GM23338 (cell line): ENCODE measurements at regions not wholly inside any gene's neighbourhood (a gene's known extent, or its start where the extent isn't known, plus 50 kb on each side); places are given as distances from the start of the nearest gene placed in this dataset.

Experiments used
- ATAC-seq: fragments of 200-7000 bp; cut with Tn5 transposase; 3 replicates; pipeline ENCODE4 v1.9.1; 2020
- DNase-seq: peaks from one replicate; pipeline ENCODE4 v3.0.0-alpha.2; 2015; ENCODE audit warnings: low spot score
- H2AFZ ChIP-seq: fragments of 200-600 bp; sonication (generic); 2 replicates; pipeline ENCODE4 v1.8.0; 2016; ENCODE audit warnings: antibody characterized with exemption, mild to moderate bottlenecking, moderate library complexity
- H3F3A ChIP-seq: fragments of 200-600 bp; sonication (generic); replicated peaks from 2 replicates; pipeline ENCODE4 v1.8.0; 2017; ENCODE audit warnings: antibody characterized with exemption, mixed run types, low read depth
- H3K27ac ChIP-seq: fragments of 200-600 bp; sonication (generic); 2 replicates; pipeline ENCODE4 v1.6.1; 2016; ENCODE audit warnings: low read depth
- H3K27me3 ChIP-seq: fragments of 200-600 bp; sonication (generic); 2 replicates; pipeline ENCODE4 v1.8.0; 2016; ENCODE audit warnings: mild to moderate bottlenecking, mixed run types, moderate library complexity; ENCODE audit not compliant: insufficient read depth
- H3K36me3 ChIP-seq: fragments of 200-600 bp; sonication (generic); 2 replicates; pipeline ENCODE4 v1.8.0; 2016; ENCODE audit warnings: mild to moderate bottlenecking; ENCODE audit not compliant: insufficient read depth
- H3K4me1 ChIP-seq: fragments of 200-600 bp; sonication (generic); 2 replicates; pipeline ENCODE4 v1.8.0; 2016; ENCODE audit warnings: mild to moderate bottlenecking, moderate library complexity; ENCODE audit not compliant: insufficient read depth
- H3K4me2 ChIP-seq: fragments of 200-600 bp; sonication (generic); 2 replicates; pipeline ENCODE4 v1.7.1; 2017; ENCODE audit warnings: mixed run types
- H3K4me3 ChIP-seq: fragments of 200-600 bp; sonication (generic); 2 replicates; pipeline ENCODE4 v1.6.1; 2016; ENCODE audit warnings: mixed run types
- H3K79me2 ChIP-seq: fragments of 200-600 bp; sonication (generic); replicated peaks from 2 replicates; pipeline ENCODE4 v1.8.0; 2017; ENCODE audit warnings: mild to moderate bottlenecking; ENCODE audit not compliant: insufficient read depth
- H3K9me2 ChIP-seq: fragments of 200-600 bp; sonication (generic); 2 replicates; pipeline ENCODE4 v1.8.0; 2017; ENCODE audit not compliant: insufficient read depth
- H4K20me1 ChIP-seq: fragments of 200-600 bp; sonication (generic); replicated peaks from 2 replicates; pipeline ENCODE4 v1.8.0; 2017; ENCODE audit warnings: mild to moderate bottlenecking; ENCODE audit not compliant: insufficient read depth
- H3K27ac Mint-ChIP-seq: 2 replicates; pipeline ENCODE4 v1.8.0; 2020; ENCODE audit warnings: inconsistent platforms, mild to moderate bottlenecking, moderate library complexity, mixed read lengths
- H3K27me3 Mint-ChIP-seq: 3 replicates; pipeline ENCODE4 v1.8.0; 2022; ENCODE audit warnings: low read depth, mild to moderate bottlenecking, moderate library complexity, mixed read lengths, inconsistent platforms; ENCODE audit not compliant: insufficient read depth, poor library complexity
- H3K36me3 Mint-ChIP-seq: 3 replicates; pipeline ENCODE4 v1.8.0; 2021; ENCODE audit warnings: low read depth, mild to moderate bottlenecking, inconsistent platforms, moderate library complexity, mixed read lengths
- H3K4me1 Mint-ChIP-seq: 3 replicates; pipeline ENCODE4 v1.8.0; 2020; ENCODE audit warnings: mild to moderate bottlenecking, inconsistent platforms, mixed read lengths
- H3K4me3 Mint-ChIP-seq: 3 replicates; pipeline ENCODE4 v1.8.0; 2021; ENCODE audit warnings: moderate library complexity, mild to moderate bottlenecking, inconsistent platforms, mixed read lengths
- H3K9me3 Mint-ChIP-seq: 3 replicates; pipeline ENCODE4 v1.8.0; 2020; ENCODE audit warnings: moderate library complexity, mild to moderate bottlenecking, inconsistent platforms, mixed read lengths
- CREB1 ChIP-seq: fragments of 250-450 bp; sonication (Bioruptor Pico); IDR thresholded peaks from 2 replicates; pipeline ENCODE4 v1.5.0; 2020; ENCODE audit warnings: low read depth, mild to moderate bottlenecking, moderate library complexity
- EZH2 ChIP-seq: fragments of 200-600 bp; sonication (generic); IDR thresholded peaks from one replicate; pipeline ENCODE4 v1.8.0; 2017; ENCODE audit warnings: antibody characterized with exemption, mild to moderate bottlenecking, low read depth; ENCODE audit not compliant: unreplicated experiment
- EZH2phosphoT487 ChIP-seq: fragments of 200-600 bp; sonication (generic); IDR thresholded peaks from one replicate; pipeline ENCODE4 v1.8.1; 2018; ENCODE audit warnings: antibody characterized with exemption; ENCODE audit not compliant: unreplicated experiment
- JUNB ChIP-seq: IDR thresholded peaks from one replicate; pipeline ENCODE4 v1.6.1; 2016; ENCODE audit warnings: antibody characterized with exemption; ENCODE audit not compliant: unreplicated experiment
- NANOG ChIP-seq: IDR thresholded peaks from 2 replicates; pipeline ENCODE4 v1.6.1; 2016; ENCODE audit warnings: antibody characterized with exemption, borderline replicate concordance
- POLR2AphosphoS5 ChIP-seq: IDR thresholded peaks from 2 replicates; pipeline ENCODE4 v1.6.1; 2016; ENCODE audit warnings: antibody characterized with exemption, low read depth
- STAT1 ChIP-seq: IDR thresholded peaks from one replicate; pipeline ENCODE4 v1.6.1; 2016; ENCODE audit warnings: antibody characterized with exemption; ENCODE audit not compliant: unreplicated experiment
- ZNF114 ChIP-seq: fragments of 250-450 bp; sonication (Bioruptor Pico); IDR thresholded peaks from 2 replicates; pipeline ENCODE4 v1.5.0; 2020; ENCODE audit warnings: mild to moderate bottlenecking, moderate library complexity
- ZNF331 ChIP-seq: fragments of 250-450 bp; sonication (Bioruptor Pico); IDR thresholded peaks from 2 replicates; pipeline ENCODE4 v1.5.0; 2020; ENCODE audit warnings: low read depth, mild to moderate bottlenecking, moderate library complexity
- TF ChIP-seq, protein P1 (sequence below): IDR thresholded peaks from one replicate; pipeline ENCODE4 v1.6.1; 2018; ENCODE audit warnings: antibody characterized with exemption; ENCODE audit not compliant: unreplicated experiment
- TF ChIP-seq, protein P2 (sequence below): fragments of 250-450 bp; sonication (Bioruptor Pico); IDR thresholded peaks from 2 replicates; pipeline ENCODE4 v1.5.0; 2020; ENCODE audit warnings: mild to moderate bottlenecking, moderate library complexity

DNA sequence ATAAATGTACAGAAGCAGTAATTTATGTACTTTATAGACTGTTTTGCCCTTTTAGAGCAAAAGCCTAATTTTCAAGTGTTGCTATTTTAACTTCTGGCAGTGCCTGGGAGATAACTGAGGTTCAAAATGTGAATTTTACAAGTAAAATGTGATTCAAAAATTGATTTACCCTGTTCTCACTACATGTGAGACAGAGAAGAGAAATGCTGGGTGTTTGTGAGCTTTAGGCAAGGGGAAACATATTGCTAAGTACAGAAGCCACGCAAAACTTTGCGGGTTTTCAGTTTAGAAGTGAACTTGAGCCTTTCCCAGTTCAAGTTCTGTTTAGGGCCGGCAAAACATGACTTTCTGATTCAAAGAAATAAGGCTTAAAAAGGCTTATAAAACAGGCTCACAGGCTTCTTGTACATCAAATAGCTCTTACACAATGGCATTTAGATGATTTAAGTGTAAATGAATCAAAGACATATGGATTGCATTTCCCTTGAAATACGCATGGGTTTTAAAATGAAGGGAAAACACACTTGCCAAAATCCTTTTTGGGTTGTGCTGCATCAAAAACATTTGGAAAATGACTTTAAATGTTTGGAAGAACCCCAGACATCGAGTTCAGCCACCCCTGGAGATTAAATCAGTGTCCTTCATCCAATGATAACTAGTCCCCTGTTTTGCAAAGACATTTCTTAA lies 370.8 kb upstream of the MEF2C start:
- H3K36me3 Mint-ChIP-seq, result no peaks in the 10 kb centered on the region
- no peaks in the 10 kb centered on the region for H3K36me3 ChIP-seq
- no peaks in the 10 kb centered on the region for H3K27me3 Mint-ChIP-seq
- no peaks in the 10 kb centered on the region for H3F3A ChIP-seq
- no peaks in the 10 kb centered on the region for H4K20me1 ChIP-seq
- no peak overlapping the region for H3K4me3 Mint-ChIP-seq
- no peak overlapping the region for H3K4me2 ChIP-seq
- H3K27me3 ChIP-seq, result no peaks in the 10 kb centered on the region
- no peak overlapping the region for H3K27ac ChIP-seq
- H3K27ac Mint-ChIP-seq, result no peak overlapping the region
- no peaks in the 10 kb centered on the region for H3K4me1 ChIP-seq
- no peak for TF ChIP-seq JUNB
- TF ChIP-seq EZH2phosphoT487, result no peak
- TF ChIP-seq POLR2AphosphoS5, result no peak
- TF ChIP-seq NANOG, result no peak
- TF ChIP-seq EZH2, result no peak
- TF ChIP-seq STAT1, result no peak
- TF ChIP-seq ZNF331, result no peak
- TF ChIP-seq CREB1, result no peak
- DNase-seq (no peak), ATAC-seq (no peak)
- no peaks in the 10 kb centered on the region; the same call in 2 of the 3 replicates for H3K9me3 Mint-ChIP-seq
- peaks cover 4% of the 10 kb centered on the region; the same call in 2 of the 3 replicates for H3K4me1 Mint-ChIP-seq
- no peak overlapping the region for H3K4me3 ChIP-seq
- no peaks in the 10 kb centered on the region for H3K9me2 ChIP-seq
- no peak overlapping the region for H2AFZ ChIP-seq
- no peaks in the 10 kb centered on the region for H3K79me2 ChIP-seq

DNA sequence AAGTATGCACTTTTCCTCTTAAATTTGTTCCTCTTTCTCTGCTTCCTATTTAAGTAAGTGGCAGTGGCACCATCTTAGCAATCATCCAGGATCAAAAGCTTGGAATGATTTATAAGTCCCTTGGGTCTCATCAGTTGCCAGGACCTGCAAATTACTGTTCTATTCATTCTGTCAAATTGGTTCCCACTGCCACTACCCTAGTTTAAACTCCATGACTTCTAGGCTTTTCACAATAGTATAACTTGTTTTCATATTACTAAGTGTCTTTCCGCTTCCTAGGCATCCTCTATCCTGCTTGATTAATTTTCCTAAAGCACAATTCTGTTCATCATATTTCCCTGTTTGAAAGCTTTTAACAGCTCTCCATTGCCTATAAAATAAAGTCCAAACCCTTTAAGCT lies 363.9 kb upstream of the MEF2C start:
- Histone ChIP-seq H3K9me2 (no peaks in the 10 kb centered on the region), H3K4me2 (no peak overlapping the region), H3K36me3 (no peaks in the 10 kb centered on the region), H3K27me3 (no peaks in the 10 kb centered on the region), H3K4me1 (no peaks in the 10 kb centered on the region), H3K27ac (no peak overlapping the region), H4K20me1 (no peaks in the 10 kb centered on the region), H3K4me3 (no peak overlapping the region), H3F3A (no peaks in the 10 kb centered on the region), H2AFZ (no peak overlapping the region), H3K79me2 (no peaks in the 10 kb centered on the region)
- no peaks in the 10 kb centered on the region for H3K9me3 Mint-ChIP-seq
- no peaks in the 10 kb centered on the region for H3K27me3 Mint-ChIP-seq
- DNase-seq, result no peak
- no peak overlapping the region for H3K27ac Mint-ChIP-seq
- H3K4me3 Mint-ChIP-seq, result no peak overlapping the region
- no peaks in the 10 kb centered on the region for H3K36me3 Mint-ChIP-seq
- no peaks in the 10 kb centered on the region for H3K4me1 Mint-ChIP-seq
- ATAC-seq, result no peak
- TF ChIP-seq EZH2phosphoT487 (no peak), POLR2AphosphoS5 (no peak), ZNF114 (CRISPR knock-in tag) (no peak), EZH2 (no peak), JUNB (no peak), NANOG (no peak), CREB1 (no peak), STAT1 (no peak), ZNF331 (no peak)
- TF ChIP-seq, protein P1, sequence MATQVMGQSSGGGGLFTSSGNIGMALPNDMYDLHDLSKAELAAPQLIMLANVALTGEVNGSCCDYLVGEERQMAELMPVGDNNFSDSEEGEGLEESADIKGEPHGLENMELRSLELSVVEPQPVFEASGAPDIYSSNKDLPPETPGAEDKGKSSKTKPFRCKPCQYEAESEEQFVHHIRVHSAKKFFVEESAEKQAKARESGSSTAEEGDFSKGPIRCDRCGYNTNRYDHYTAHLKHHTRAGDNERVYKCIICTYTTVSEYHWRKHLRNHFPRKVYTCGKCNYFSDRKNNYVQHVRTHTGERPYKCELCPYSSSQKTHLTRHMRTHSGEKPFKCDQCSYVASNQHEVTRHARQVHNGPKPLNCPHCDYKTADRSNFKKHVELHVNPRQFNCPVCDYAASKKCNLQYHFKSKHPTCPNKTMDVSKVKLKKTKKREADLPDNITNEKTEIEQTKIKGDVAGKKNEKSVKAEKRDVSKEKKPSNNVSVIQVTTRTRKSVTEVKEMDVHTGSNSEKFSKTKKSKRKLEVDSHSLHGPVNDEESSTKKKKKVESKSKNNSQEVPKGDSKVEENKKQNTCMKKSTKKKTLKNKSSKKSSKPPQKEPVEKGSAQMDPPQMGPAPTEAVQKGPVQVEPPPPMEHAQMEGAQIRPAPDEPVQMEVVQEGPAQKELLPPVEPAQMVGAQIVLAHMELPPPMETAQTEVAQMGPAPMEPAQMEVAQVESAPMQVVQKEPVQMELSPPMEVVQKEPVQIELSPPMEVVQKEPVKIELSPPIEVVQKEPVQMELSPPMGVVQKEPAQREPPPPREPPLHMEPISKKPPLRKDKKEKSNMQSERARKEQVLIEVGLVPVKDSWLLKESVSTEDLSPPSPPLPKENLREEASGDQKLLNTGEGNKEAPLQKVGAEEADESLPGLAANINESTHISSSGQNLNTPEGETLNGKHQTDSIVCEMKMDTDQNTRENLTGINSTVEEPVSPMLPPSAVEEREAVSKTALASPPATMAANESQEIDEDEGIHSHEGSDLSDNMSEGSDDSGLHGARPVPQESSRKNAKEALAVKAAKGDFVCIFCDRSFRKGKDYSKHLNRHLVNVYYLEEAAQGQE, result no peak
- TF ChIP-seq, protein P2, sequence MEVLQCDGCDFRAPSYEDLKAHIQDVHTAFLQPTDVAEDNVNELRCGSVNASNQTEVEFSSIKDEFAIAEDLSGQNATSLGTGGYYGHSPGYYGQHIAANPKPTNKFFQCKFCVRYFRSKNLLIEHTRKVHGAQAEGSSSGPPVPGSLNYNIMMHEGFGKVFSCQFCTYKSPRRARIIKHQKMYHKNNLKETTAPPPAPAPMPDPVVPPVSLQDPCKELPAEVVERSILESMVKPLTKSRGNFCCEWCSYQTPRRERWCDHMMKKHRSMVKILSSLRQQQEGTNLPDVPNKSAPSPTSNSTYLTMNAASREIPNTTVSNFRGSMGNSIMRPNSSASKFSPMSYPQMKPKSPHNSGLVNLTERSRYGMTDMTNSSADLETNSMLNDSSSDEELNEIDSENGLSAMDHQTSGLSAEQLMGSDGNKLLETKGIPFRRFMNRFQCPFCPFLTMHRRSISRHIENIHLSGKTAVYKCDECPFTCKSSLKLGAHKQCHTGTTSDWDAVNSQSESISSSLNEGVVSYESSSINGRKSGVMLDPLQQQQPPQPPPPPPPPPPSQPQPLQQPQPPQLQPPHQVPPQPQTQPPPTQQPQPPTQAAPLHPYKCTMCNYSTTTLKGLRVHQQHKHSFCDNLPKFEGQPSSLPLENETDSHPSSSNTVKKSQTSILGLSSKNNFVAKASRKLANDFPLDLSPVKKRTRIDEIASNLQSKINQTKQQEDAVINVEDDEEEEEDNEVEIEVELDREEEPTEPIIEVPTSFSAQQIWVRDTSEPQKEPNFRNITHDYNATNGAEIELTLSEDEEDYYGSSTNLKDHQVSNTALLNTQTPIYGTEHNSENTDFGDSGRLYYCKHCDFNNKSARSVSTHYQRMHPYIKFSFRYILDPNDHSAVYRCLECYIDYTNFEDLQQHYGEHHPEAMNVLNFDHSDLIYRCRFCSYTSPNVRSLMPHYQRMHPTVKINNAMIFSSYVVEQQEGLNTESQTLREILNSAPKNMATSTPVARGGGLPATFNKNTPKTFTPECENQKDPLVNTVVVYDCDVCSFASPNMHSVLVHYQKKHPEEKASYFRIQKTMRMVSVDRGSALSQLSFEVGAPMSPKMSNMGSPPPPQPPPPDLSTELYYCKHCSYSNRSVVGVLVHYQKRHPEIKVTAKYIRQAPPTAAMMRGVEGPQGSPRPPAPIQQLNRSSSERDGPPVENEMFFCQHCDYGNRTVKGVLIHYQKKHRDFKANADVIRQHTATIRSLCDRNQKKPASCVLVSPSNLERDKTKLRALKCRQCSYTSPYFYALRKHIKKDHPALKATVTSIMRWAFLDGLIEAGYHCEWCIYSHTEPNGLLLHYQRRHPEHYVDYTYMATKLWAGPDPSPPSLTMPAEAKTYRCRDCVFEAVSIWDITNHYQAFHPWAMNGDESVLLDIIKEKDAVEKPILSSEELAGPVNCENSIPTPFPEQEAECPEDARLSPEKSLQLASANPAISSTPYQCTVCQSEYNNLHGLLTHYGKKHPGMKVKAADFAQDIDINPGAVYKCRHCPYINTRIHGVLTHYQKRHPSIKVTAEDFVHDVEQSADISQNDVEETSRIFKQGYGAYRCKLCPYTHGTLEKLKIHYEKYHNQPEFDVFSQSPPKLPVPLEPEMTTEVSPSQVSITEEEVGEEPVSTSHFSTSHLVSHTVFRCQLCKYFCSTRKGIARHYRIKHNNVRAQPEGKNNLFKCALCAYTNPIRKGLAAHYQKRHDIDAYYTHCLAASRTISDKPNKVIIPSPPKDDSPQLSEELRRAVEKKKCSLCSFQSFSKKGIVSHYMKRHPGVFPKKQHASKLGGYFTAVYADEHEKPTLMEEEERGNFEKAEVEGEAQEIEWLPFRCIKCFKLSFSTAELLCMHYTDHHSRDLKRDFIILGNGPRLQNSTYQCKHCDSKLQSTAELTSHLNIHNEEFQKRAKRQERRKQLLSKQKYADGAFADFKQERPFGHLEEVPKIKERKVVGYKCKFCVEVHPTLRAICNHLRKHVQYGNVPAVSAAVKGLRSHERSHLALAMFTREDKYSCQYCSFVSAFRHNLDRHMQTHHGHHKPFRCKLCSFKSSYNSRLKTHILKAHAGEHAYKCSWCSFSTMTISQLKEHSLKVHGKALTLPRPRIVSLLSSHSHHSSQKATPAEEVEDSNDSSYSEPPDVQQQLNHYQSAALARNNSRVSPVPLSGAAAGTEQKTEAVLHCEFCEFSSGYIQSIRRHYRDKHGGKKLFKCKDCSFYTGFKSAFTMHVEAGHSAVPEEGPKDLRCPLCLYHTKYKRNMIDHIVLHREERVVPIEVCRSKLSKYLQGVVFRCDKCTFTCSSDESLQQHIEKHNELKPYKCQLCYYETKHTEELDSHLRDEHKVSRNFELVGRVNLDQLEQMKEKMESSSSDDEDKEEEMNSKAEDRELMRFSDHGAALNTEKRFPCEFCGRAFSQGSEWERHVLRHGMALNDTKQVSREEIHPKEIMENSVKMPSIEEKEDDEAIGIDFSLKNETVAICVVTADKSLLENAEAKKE, result no peak
